Pancreas (tissue), 10 donors: ENCODE measurements at regions not wholly inside any gene's neighbourhood (a gene's known extent, or its start where the extent isn't known, plus 50 kb on each side); places are given as distances from the start of the nearest gene placed in this dataset.
A peak's percentile ranks its signal among the peaks of the same experiment; 100 is the strongest.
"Not testable (repeated sequence)": the region's sequence is repeated elsewhere in the genome, so short reads cannot be mapped to it uniquely, and the experiment has no call there.

ENCODE experiments used
- ATAC-seq, 4 donors: fragments of 200-7000 bp; cut with Tn5 transposase; one replicate each; pipeline versions ENCODE4 v1.8.0 to v1.9.1; 2020; ENCODE audit warnings: mild to moderate bottlenecking in 4 of 4, moderate library complexity in 4 of 4
- DNase-seq, 6 donors: peaks; one replicate each; pipeline ENCODE4 v3.0.0-alpha.2; 2020
- FAIRE-seq: peaks from 2 replicates; lab custom pipeline; 2012; peaks lifted over from hg19 to GRCh38; lab: Jason Lieb, UNC
- H3K27ac ChIP-seq, 4 donors: fragments of 200-600 bp; sonication (generic); 1 replicate in 3 of 4; 2 replicates in 1 of 4; pipeline versions ENCODE4 v1.5.0 to v1.8.0; 2020
- H3K27me3 ChIP-seq, 4 donors: fragments of 200-600 bp; one replicate each; pipeline ENCODE4 v1.8.0; 2021
- H3K36me3 ChIP-seq, 3 donors: fragments of 200-600 bp; sonication (generic) in 1 of 3; one replicate each; pipeline versions ENCODE4 v1.5.0 to v1.8.0; 2020 to 2021
- H3K4me1 ChIP-seq, 3 donors: fragments of 200-600 bp; one replicate each; pipeline ENCODE4 v1.8.0; 2021
- H3K4me3 ChIP-seq, 4 donors: fragments of 200-600 bp; sonication (generic) in 2 of 4; one replicate each; pipeline versions ENCODE4 v1.5.0 to v1.8.0; 2020 to 2021
- H3K9me3 ChIP-seq, 4 donors: fragments of 200-600 bp; one replicate each; pipeline ENCODE4 v1.8.0; 2021
- WGBS, 2 donors: extraction: QIAGEN DNeasy Blood & Tissue Kit; methylation state at CpG; one replicate each; pipeline ENCODE4 v1.1.7; 2013; 5-methylcytosine and 5-hydroxymethylcytosine counted together
- intact Hi-C, 3 donors: fragments of 100-400 bp; cut with DNase I; formaldehyde crosslinking; loops; one replicate each; pipeline versions ENCODE4 v1.11.1 to v1.14.2; 2022
- TF ChIP-seq, protein P1 (sequence below), 4 donors: fragments of 200-600 bp; sonication (generic) in 3 of 4; IDR thresholded peaks; one replicate each; pipeline versions ENCODE4 v1.5.0 to v1.8.0; 2021; ENCODE audit warnings: antibody characterized with exemption in 4 of 4
- donor health status: healthy with polysubstance abuse.
- donor health status: DM: no; HTN: no; CAD: no; lungs with moderate emphysema.
- donor health status: DM: no; HTN: no; CAD: no.
- donor health status: control.
- donor health status: control.
- donor health status: Bipolar disorder and iron deficiency.
- donor health status: DM: yes; HTN: yes; CAD: no.
- donor health status: DM: no; HTN: no; CAD: no.
- donor health status: DM: no; HTN: no; CAD: no.
- donor health status: DM: yes; HTN: yes; CAD: no.

DNA sequence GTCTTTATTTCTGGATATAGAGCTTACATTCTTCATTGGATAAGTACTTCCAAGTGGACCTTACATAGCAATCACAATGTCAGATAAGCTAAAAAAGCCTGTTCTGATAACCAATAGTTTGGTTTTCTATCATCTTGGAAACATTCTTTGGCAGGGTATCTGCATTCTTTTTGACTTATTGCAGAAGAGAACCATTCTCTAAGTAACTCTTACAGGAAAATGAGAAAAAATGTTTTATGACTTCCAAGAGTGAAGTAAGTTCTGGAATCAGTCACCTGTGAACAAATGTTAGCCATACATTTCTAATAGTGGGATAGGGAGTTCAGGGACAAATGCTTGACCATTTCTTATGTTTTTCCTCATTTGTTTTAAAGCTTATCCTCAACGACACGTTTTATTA lies 564.0 kb downstream of the CD109 start:
- H3K4me1 ChIP-seq: no peaks in the 10 kb centered on the region
- 32 to 51% methylated on average over 2 of the region's 2 CpGs for WGBS, 2 donors
- H3K36me3 ChIP-seq: no peaks in the 10 kb centered on the region
- ATAC-seq (no peak), DNase-seq (no peak), FAIRE-seq (no peak)
- H3K27ac ChIP-seq: no peak overlapping the region
- TF ChIP-seq, protein P1, sequence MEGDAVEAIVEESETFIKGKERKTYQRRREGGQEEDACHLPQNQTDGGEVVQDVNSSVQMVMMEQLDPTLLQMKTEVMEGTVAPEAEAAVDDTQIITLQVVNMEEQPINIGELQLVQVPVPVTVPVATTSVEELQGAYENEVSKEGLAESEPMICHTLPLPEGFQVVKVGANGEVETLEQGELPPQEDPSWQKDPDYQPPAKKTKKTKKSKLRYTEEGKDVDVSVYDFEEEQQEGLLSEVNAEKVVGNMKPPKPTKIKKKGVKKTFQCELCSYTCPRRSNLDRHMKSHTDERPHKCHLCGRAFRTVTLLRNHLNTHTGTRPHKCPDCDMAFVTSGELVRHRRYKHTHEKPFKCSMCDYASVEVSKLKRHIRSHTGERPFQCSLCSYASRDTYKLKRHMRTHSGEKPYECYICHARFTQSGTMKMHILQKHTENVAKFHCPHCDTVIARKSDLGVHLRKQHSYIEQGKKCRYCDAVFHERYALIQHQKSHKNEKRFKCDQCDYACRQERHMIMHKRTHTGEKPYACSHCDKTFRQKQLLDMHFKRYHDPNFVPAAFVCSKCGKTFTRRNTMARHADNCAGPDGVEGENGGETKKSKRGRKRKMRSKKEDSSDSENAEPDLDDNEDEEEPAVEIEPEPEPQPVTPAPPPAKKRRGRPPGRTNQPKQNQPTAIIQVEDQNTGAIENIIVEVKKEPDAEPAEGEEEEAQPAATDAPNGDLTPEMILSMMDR (IDR thresholded peaks at IDR 0.05): no peak
- intact Hi-C loops: no loop called here
- H3K27me3 ChIP-seq: no peaks in the 10 kb centered on the region
- no peak overlapping the region for H3K4me3 ChIP-seq
- no peaks in the 10 kb centered on the region for H3K9me3 ChIP-seq

DNA sequence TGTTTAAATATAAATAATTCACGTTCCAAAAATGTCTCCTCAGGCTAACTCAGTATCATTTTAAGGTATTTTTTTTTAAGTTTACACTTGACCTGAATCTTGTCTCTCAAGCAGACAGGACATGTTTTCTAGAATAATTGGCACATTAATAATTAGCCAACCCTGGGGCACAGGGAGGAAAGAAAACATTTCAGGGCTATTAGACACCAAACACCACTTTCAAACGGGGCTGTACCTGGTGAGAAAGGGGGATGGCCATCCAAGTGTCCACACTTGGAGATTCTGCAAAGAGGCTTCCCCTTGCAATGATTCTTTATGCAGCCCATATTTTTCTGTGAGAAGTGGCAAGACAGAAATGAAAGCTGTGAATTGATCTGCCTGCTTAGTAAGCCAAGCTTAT lies 560.8 kb downstream of the CD109 start:
- WGBS, 2 donors: 6 to 11% methylated on average over 2 of the region's 2 CpGs
- no peaks in the 10 kb centered on the region for H3K4me1 ChIP-seq
- intact Hi-C loops: no loop called here
- no peaks in the 10 kb centered on the region for H3K9me3 ChIP-seq
- TF ChIP-seq, protein P1 (IDR thresholded peaks at IDR 0.05): no peak
- H3K27me3 ChIP-seq: no peaks in the 10 kb centered on the region
- H3K36me3 ChIP-seq: no peaks in the 10 kb centered on the region
- H3K27ac ChIP-seq: peak overlapping the region in 1 of 4 donors; percentile 4
- ATAC-seq: peak in 1 of 4 donors; percentile 24
- no peak for FAIRE-seq
- no peak overlapping the region for H3K4me3 ChIP-seq
- no peak for DNase-seq

DNA sequence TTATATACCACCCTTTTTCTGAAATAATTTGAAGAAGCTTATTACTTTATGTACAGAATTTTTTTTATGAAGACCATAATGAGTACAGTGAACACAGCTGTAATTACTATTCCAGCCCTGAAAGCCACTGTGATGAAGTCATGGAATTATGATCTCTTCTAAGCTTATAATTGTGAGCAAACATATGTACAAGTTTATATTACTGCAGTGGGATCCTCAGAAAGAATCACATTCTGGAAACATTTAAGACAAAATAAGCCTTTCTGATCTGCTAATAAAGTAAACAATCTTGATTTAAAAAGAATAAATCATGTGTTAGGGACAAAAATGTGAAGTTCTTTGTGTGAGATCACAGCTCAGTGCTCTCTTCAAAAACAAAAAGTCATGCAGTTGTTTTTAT lies 560.4 kb downstream of the CD109 start:
- no peak for DNase-seq
- Histone ChIP-seq H3K27ac (peak overlapping the region in 1 of 4 donors; percentile 4), H3K4me3 (no peak overlapping the region), H3K4me1 (no peaks in the 10 kb centered on the region), H3K9me3 (no peaks in the 10 kb centered on the region), H3K27me3 (no peaks in the 10 kb centered on the region), H3K36me3 (no peaks in the 10 kb centered on the region)
- FAIRE-seq: no peak
- TF ChIP-seq, protein P1 (IDR thresholded peaks at IDR 0.05): no peak
- no peak for ATAC-seq
- intact Hi-C loops: no loop called here

DNA sequence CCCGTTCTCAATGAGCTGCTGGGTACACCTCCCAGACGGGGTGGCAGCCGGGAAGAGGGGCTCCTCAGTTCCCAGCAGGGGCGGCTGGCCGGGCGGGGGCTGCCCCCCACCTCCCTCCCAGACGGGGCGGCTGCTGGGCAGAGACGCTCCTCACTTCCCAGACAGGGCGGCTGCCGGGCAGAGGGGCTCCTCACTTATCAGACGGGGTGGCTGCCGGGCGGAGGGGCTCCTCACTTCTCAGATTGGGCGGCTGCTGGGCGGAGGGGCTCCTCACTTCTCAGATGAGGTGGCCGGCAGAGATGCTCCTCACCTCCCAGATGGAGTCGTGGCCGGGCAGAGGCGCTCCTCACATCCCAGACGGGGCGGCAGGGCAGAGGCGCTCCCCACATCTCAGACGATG lies 559.0 kb downstream of the CD109 start:
- H3K9me3 ChIP-seq, FAIRE-seq, H3K4me3 ChIP-seq, H3K36me3 ChIP-seq, H3K27me3 ChIP-seq, intact Hi-C loops, H3K4me1 ChIP-seq, ATAC-seq, H3K27ac ChIP-seq: not testable (repeated sequence)
- DNase-seq: peak in 3 of 6 donors; percentile 12 to 51 (median 40)
- 86 to 95% methylated on average over 23 to 24 of the region's 24 CpGs for WGBS, 2 donors

DNA sequence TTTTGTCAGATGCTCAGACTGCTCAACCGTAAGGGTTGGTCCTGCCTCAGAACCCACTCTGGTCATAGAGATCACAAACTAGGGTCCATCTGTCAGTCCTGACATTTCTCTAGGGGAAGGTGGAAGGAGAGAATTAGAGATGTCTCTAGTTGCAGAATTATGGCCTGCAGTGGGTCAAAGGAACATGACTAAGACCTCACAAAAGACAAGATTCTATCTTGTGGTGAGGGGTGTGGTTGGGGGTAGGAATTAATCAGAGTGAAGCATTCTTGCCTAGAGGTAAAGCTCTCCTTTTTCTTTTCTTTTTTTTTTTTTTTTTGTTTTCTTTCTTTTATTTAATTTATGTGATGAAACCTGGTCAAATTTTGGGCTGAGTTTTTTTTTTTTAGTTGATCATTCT lies 558.1 kb downstream of the CD109 start:
- DNase-seq, H3K36me3 ChIP-seq, H3K4me1 ChIP-seq, H3K27me3 ChIP-seq, H3K27ac ChIP-seq, FAIRE-seq, H3K4me3 ChIP-seq, H3K9me3 ChIP-seq, intact Hi-C loops, ATAC-seq: not testable (repeated sequence)
- 80 to 91% methylated on average over 1 of the region's 1 CpG for WGBS, 2 donors

DNA sequence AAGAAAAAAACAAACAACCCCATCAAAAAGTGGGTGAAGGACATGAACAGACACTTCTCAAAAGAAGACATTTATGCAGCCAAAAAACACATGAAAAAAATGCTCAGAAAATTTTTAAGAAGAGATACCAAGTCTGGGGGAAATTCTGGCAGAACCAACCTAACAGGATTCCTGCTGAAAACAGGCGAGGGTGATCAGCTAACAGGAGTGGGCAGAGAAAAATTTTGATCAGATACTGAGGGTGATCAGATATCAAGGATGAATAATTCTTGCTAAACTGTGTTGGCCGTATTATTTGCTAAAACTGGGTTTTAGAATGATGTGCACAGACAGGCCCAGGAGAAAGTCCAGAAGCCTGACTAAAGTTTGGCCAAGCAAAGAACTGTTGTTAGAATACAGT lies 557.3 kb downstream of the CD109 start:
- no peaks in the 10 kb centered on the region for H3K4me1 ChIP-seq
- H3K9me3 ChIP-seq: no peaks in the 10 kb centered on the region
- no peak for DNase-seq
- H3K4me3 ChIP-seq: no peak overlapping the region
- no peak for FAIRE-seq
- 50 to 78% methylated on average over 2 of the region's 2 CpGs for WGBS, 2 donors
- no peaks in the 10 kb centered on the region for H3K27me3 ChIP-seq
- no peak for ATAC-seq
- H3K27ac ChIP-seq: no peak overlapping the region
- TF ChIP-seq, protein P1 (IDR thresholded peaks at IDR 0.05): no peak
- intact Hi-C loops: no loop called here
- no peaks in the 10 kb centered on the region for H3K36me3 ChIP-seq
